Caki2 (cell line): ENCODE measurements at regions not wholly inside any gene's neighbourhood (a gene's known extent, or its start where the extent isn't known, plus 50 kb on each side); places are given as distances from the start of the nearest gene placed in this dataset.
A peak's percentile ranks its signal among the peaks of the same experiment; 100 is the strongest.

Source experiments
- DNase-seq: peaks from one replicate; pipeline ENCODE4 v3.0.0-alpha.2; 2015; ENCODE audit warnings: low read depth
- in situ Hi-C: cut with HindIII; loops from 2 replicates; pipeline ENCODE4 v1.10.0; 2016; ENCODE audit warnings: low sequenced_read_pairs, low pct_unique_long_range_greater_than_20kb, mixed read lengths

GRCh38 chr4:143035661-143036060, 149.1 kb upstream of the USP38 start:
- no peak for DNase-seq
- in situ Hi-C loops = no loop called here

GRCh38 chr4:143036443-143036842, 148.3 kb upstream of the USP38 start:
- in situ Hi-C loops = no loop called here
- DNase-seq = no peak

- no peak for DNase-seq
- in situ Hi-C loops = no loop called here
Measured at GRCh38 chr4:143046454-143046853, 138.3 kb upstream of the USP38 start.

GRCh38 chr4:143046906-143047305, 137.8 kb upstream of the USP38 start:
- DNase-seq = no peak
- in situ Hi-C loops = no loop called here

- DNase-seq = no peak
- in situ Hi-C loops = no loop called here
Measured at GRCh38 chr4:143054971-143055370, 129.7 kb upstream of the USP38 start.

- in situ Hi-C loops = no loop called here
- no peak for DNase-seq
Measured at GRCh38 chr4:143055997-143056396, 128.7 kb upstream of the USP38 start.

GRCh38 chr4:143071351-143071750, 113.4 kb upstream of the USP38 start:
- in situ Hi-C loops = no loop called here
- DNase-seq = no peak

GRCh38 chr4:143076723-143077122, 108.0 kb upstream of the USP38 start:
- DNase-seq = no peak
- in situ Hi-C loops = no loop called here

GRCh38 chr4:143082701-143083100, 102.0 kb upstream of the USP38 start:
- in situ Hi-C loops = no loop called here
- DNase-seq = no peak

- no peak for DNase-seq
- in situ Hi-C loops = no loop called here
Measured at GRCh38 chr4:143083756-143084472, 100.8 kb upstream of the USP38 start.

GRCh38 chr4:143084566-143084965, 100.2 kb upstream of the USP38 start:
- no peak for DNase-seq
- in situ Hi-C loops = no loop called here

GRCh38 chr4:143085224-143085623, 99.5 kb upstream of the USP38 start:
- in situ Hi-C loops = no loop called here

GRCh38 chr4:143085659-143086058, 99.1 kb upstream of the USP38 start:
- DNase-seq = peak; percentile 16
- in situ Hi-C loops = no loop called here

More at GRCh38 chr4:143085224-143085623, 99.5 kb upstream of the USP38 start:
- no peak for DNase-seq

GRCh38 chr4:143089291-143089690, 95.4 kb upstream of the USP38 start:
- in situ Hi-C loops = no loop called here
- no peak for DNase-seq

- no peak for DNase-seq
- in situ Hi-C loops = no loop called here
Measured at GRCh38 chr4:143089847-143090246, 94.9 kb upstream of the USP38 start.

- DNase-seq = no peak
- in situ Hi-C loops = no loop called here
Measured at GRCh38 chr4:143091862-143092261, 92.9 kb upstream of the USP38 start.

- DNase-seq = no peak
- in situ Hi-C loops = no loop called here
Measured at GRCh38 chr4:143095447-143095846, 89.3 kb upstream of the USP38 start.

- in situ Hi-C loops = no loop called here
- DNase-seq = no peak
Measured at GRCh38 chr4:143097751-143098150, 87.0 kb upstream of the USP38 start.

GRCh38 chr4:143099693-143100092, 85.0 kb upstream of the USP38 start:
- in situ Hi-C loops = no loop called here

GRCh38 chr4:143109376-143109775, 75.3 kb upstream of the USP38 start:
- in situ Hi-C loops = no loop called here
- no peak for DNase-seq

More at GRCh38 chr4:143099693-143100092, 85.0 kb upstream of the USP38 start:
- DNase-seq = no peak
